Right cardiac atrium (tissue), 5 donors: ENCODE measurements at regions not wholly inside any gene's neighbourhood (a gene's known extent, or its start where the extent isn't known, plus 50 kb on each side); places are given as distances from the start of the nearest gene placed in this dataset.
A peak's percentile ranks its signal among the peaks of the same experiment; 100 is the strongest.

Source experiments
- ATAC-seq, 2 donors: fragments of 200-7000 bp; cut with Tn5 transposase; one replicate each; pipeline versions ENCODE4 v1.8.0 to v1.9.1; 2020; ENCODE audit warnings: moderate library complexity in 2 of 2, mild to moderate bottlenecking in 1 of 2
- DNase-seq, 3 donors: peaks; one replicate each; pipeline ENCODE4 v3.0.0-alpha.2; 2020
- H3K27ac ChIP-seq: one replicate; pipeline ENCODE4 v1.5.1; 2013; ENCODE audit warnings: mild to moderate bottlenecking, low read length, control low read depth, moderate library complexity
- H3K27me3 ChIP-seq: one replicate; pipeline ENCODE4 v1.6.1; 2013; ENCODE audit not compliant: control insufficient read depth, insufficient read depth
- H3K4me1 ChIP-seq: one replicate; pipeline ENCODE4 v1.6.1; 2013; ENCODE audit warnings: low read length; ENCODE audit not compliant: control insufficient read depth, insufficient read depth
- H3K4me3 ChIP-seq: one replicate; pipeline ENCODE4 v1.5.1; 2013; ENCODE audit warnings: low read length, control low read depth
- H3K9me3 ChIP-seq: one replicate; pipeline ENCODE4 v1.6.1; 2013; ENCODE audit warnings: low read length; ENCODE audit not compliant: control insufficient read depth
- WGBS: extraction: QIAGEN DNeasy Blood & Tissue Kit; methylation state at CpG from one replicate; pipeline ENCODE4 v1.1.7; 2013; 5-methylcytosine and 5-hydroxymethylcytosine counted together
- intact Hi-C, 4 donors: fragments of 100-400 bp; cut with DNase I; formaldehyde crosslinking; loops; one replicate each; pipeline versions ENCODE4 v1.11.0 to v1.14.0; 2022 to 2023
- donor health status: healthy with polysubstance abuse.
- donor health status: DM: no; HTN: yes; CAD: no.
- donor health status: DM: no; HTN: no; CAD: no.
- donor health status: DM: no; HTN: yes; CAD: no; lungs with severe emphysema.
- donor health status: DM: yes; HTN: yes; CAD: no.

DNA sequence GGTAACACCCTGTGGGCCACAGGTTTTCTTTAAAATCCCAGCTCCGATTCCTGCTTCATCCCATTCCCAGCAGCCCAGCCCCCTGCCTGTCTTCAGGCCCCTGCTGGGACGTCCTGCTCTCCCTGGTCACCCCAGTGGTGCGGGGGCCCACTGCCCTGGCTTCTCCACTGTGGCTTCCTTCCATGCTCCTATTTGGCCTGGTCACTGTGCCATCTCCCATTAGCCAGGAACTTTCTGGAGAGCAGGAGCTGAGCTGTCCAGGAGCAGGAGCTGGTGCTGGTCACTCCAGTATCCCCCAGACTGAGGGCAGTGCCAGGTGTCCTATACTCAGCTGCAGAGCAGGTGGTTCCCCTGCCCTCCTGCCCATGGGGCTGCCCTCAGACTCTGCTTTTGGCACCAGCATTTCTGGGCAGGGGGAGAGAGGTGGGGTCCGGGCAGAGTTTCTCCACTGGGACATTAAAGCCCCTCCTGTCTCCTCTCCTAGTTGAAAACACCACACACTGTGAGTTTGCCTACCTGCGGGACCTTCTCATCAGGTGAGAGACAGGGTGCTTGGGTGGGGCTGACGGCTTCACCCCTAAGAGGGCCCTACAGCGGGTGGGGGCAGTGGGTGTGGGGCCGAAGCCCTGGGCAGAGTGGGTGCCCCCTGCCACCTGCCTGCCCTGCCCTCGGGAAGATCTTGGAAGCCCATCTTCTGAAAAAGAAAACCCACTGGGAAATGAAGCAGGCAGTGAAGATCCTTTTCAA is 356.2 kb downstream of the SEC14L1 start:
- Histone ChIP-seq H3K9me3 (no peaks in the 10 kb centered on the region), H3K27ac (no peak overlapping the region), H3K4me1 (no peaks in the 10 kb centered on the region), H3K27me3 (no peaks in the 10 kb centered on the region), H3K4me3 (no peak overlapping the region)
- no peak for ATAC-seq
- no peak for DNase-seq
- WGBS = 92% methylated on average over 9 of the region's 9 CpGs
- intact Hi-C loops = loop anchor here in 2 of 4 donors (5.0 to 10.0 kb wide), 2 partner anchors 62 to 65 kb away; no protein-coding TSS in a partner anchor

DNA sequence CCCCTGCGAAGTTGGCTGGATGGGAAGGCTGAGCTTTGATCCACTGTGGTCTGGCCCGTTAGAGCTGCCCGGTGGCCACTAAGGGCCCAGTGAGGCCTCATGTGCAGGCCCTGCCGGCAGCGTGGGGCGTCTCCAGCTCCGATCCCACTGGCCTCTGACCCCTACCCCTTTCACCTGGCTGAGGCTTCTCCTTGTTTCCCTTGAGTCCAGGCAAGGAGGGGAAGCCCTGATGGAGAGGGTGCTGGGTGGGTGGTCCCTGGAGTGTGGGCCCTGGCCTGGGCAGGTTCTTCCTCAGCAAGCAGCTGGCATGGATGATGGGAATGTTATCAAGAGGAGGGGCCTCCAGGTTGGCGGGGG is 356.8 kb downstream of the SEC14L1 start:
- Histone ChIP-seq H3K9me3 (no peaks in the 10 kb centered on the region), H3K4me1 (no peaks in the 10 kb centered on the region), H3K27ac (no peak overlapping the region), H3K27me3 (no peaks in the 10 kb centered on the region), H3K4me3 (no peak overlapping the region)
- DNase-seq = peak in 1 of 3 donors; percentile 44
- intact Hi-C loops = loop anchor here in 2 of 4 donors (5.0 to 10.0 kb wide), 2 partner anchors 63 to 65 kb away; no protein-coding TSS in a partner anchor
- 93% methylated on average over 8 of the region's 8 CpGs for WGBS
- no peak for ATAC-seq

DNA sequence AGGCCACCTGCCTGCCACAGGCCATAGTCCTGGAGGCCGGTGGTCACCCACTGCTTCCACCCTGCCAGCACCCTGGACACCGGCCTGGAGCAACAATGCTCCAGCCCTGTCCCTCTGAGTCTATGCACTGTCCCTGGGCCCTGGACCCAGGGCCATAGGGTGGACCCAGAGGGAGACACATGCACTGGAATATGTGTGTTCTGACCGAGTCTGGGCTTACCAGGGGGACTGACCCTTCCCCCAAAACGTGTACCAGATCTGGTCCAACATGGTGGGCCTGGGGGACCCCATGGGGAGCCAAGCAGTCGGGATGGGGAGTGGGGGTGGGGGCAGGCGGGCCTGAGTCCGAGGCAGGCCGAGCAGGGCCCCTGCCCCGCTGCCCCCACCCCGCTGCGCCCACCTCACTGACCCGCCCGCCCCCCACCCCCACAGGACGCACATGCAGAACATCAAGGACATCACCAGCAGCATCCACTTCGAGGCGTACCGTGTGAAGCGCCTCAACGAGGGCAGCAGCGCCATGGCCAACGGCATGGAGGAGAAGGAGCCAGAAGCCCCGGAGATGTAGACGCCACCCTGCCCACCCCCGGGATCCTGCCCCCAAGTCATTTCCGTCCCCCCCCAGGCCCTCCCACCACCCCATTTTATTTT is 357.4 kb downstream of the SEC14L1 start:
- ATAC-seq (no peak), DNase-seq (peak in 1 of 3 donors; percentile 48)
- no peaks in the 10 kb centered on the region for H3K4me1 ChIP-seq
- intact Hi-C loops = loop anchor here in 2 of 4 donors (5.0 to 10.0 kb wide), 2 partner anchors 63 to 66 kb away; no protein-coding TSS in a partner anchor
- no peak overlapping the region for H3K27ac ChIP-seq
- no peaks in the 10 kb centered on the region for H3K27me3 ChIP-seq
- no peaks in the 10 kb centered on the region for H3K9me3 ChIP-seq
- no peak overlapping the region for H3K4me3 ChIP-seq
- WGBS = 88% methylated on average over 25 of the region's 25 CpGs

DNA sequence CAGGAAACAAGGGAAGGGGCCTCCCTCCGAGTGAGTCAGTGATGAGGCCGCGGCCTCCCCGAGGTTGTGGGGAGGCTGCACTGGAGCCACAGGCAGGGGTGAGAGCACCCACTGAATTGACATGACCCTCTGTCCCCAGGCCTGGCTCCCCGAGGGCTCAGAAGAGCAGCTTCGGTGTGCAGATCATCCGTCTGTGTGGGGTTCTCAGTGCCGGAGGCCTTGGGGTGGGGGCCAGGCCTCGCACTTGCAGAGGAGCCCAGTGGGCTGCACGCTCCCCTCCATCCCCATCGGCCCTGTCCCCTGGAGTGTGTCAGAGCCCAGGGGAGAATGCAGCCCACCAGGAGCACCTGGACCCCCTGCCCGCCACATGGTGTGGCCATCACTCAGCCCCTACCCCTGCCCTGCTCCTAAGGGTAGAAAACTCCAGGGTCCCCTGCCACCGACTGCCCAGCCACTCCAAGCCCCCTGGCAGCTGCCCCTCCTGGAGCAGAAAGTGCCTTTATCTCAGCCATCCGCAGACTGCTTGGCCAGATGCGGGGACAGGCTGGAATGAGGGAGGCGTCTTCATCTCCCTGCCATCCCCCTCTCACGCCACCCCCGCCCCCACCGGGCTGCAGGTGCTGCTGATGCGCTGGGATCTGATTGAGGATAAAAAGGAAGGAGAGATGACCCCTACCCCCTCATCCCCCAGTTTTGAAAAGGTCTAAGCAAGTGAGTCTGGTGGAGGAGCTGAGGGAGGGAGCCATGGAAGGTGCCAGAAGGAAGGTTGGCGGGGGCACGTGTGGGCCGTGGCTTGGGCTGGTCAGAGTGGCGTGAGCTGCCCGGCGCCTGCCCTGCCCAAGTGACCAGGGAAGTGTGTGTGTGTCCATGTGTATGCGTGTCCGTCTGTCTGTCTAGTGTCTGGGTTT is 358.3 kb downstream of the SEC14L1 start:
- DNase-seq (peak in 1 of 3 donors; percentile 51), ATAC-seq (no peak)
- Histone ChIP-seq H3K4me1 (no peaks in the 10 kb centered on the region), H3K27ac (no peak overlapping the region), H3K4me3 (no peak overlapping the region), H3K27me3 (no peaks in the 10 kb centered on the region), H3K9me3 (no peaks in the 10 kb centered on the region)
- intact Hi-C loops = loop anchor here in 2 of 4 donors (5.0 to 10.0 kb wide), 2 partner anchors 64 to 67 kb away; no protein-coding TSS in a partner anchor
- 91% methylated on average over 28 of the region's 28 CpGs for WGBS

DNA sequence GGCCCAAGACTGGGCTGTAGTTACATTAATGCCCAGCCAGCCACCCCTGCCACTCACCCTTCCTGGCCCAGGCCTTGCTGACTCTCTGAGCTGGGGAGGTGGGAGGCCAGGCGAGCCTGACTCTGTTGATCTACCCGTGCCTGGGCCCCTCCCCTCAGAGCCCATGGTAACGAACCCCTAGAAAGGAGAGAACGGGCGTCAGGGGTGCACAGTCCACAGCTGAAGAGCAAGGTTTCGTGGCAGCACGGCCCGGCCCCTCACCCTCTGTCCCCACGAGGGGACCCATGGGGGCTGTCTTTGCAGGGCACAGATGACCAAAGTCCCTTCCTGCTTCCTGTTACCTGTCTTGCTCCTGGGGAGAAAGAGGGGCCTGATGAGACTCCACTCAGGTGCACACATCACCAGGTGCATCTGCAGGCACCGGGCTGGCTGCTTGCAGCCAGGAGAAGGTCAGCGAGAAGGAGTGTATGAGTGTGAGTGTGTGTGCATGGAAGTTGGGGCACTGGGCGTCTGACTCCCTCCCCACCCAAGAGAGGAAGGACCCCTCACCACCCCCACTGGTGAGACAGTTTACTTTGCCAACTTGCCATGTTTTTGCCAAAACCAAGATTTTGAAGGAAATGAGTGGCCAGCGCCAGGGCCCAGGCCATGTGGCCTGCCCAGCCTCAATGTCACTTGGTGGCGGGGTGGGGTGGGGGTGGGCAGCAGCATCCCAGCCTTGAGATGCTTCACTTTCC is 359.1 kb downstream of the SEC14L1 start:
- ATAC-seq (no peak), DNase-seq (peak in 1 of 3 donors; percentile 35)
- H3K27me3 ChIP-seq = no peaks in the 10 kb centered on the region
- no peaks in the 10 kb centered on the region for H3K4me1 ChIP-seq
- intact Hi-C loops = loop anchor here in 2 of 4 donors (5.0 to 10.0 kb wide), 2 partner anchors 65 to 68 kb away; no protein-coding TSS in a partner anchor
- 92% methylated on average over 14 of the region's 14 CpGs for WGBS
- no peaks in the 10 kb centered on the region for H3K9me3 ChIP-seq
- H3K27ac ChIP-seq = no peak overlapping the region
- H3K4me3 ChIP-seq = no peak overlapping the region

DNA sequence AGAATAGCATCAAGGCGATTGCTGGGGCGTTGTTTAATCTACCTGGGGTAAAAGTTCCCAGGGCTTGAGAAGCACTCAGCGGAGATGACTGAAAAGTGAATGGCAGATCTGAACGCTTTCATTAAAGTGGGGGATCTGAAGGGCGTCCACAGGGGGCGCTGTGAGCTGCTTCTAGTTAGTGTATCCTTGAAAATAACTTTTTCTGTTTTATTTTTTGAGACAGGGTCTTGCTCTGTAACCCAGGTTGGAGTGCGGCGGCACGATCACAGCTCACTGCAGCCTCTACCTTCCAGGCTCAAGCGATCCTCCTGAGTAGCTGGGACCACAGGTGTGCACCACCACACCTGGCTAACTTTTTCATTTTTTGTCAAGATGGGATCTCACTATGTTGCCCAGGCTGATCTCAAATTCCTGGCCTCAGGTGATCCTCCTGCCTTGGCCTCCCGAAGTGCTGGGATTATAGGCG is 360.4 kb downstream of the SEC14L1 start:
- DNase-seq = no peak
- no peak overlapping the region for H3K27ac ChIP-seq
- H3K9me3 ChIP-seq = no peaks in the 10 kb centered on the region
- no peak overlapping the region for H3K4me3 ChIP-seq
- no peak for ATAC-seq
- intact Hi-C loops = no loop called here
- 91% methylated on average over 12 of the region's 12 CpGs for WGBS
- H3K4me1 ChIP-seq = no peaks in the 10 kb centered on the region
- no peaks in the 10 kb centered on the region for H3K27me3 ChIP-seq

DNA sequence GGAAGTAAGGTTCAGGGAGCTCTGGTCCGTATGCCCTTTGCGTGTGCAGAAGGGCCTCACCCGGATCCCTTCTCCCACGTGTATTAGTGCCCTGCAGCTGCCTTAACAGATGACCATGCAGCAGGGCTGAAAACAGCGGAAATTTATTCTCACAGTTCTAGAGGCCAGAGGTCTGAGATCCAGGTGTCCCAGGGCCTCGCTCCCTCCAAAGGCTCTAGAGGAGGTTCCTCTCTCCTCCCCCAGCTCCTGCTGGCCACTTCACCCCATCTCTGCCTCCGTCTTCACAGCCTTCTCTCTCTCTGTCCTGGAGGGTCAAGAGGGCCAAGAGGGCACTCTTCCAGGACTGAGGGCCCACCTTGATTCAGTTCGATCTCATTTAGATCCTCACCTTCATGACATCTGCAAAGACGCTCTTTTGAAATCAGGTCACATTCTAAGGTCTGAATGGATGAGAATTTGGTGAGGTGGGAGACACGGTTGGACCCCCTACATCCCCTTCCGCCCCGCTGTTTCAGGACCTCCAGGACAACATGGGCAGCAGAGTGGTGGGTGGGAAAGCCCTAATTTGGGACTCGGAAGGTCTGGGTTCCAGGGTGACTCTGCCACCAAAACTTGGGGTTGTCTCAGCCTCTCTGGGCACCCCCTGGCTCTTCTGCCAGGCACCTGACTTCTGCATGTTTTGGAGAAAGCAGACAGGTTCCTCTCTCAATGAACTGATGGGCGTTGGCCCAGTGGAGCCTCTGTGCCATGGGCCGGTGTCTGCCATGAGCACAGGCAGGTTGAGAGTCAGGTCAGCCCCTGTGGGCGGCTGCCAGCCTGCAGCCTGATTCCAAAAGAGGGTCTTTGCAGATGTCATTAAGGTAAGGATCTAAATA is 361.2 kb downstream of the SEC14L1 start:
- ATAC-seq (no peak), DNase-seq (no peak)
- no peak overlapping the region for H3K4me3 ChIP-seq
- no peaks in the 10 kb centered on the region for H3K27me3 ChIP-seq
- H3K9me3 ChIP-seq = no peaks in the 10 kb centered on the region
- no peaks in the 10 kb centered on the region for H3K4me1 ChIP-seq
- 89% methylated on average over 16 of the region's 16 CpGs for WGBS
- intact Hi-C loops = no loop called here
- H3K27ac ChIP-seq = no peak overlapping the region

DNA sequence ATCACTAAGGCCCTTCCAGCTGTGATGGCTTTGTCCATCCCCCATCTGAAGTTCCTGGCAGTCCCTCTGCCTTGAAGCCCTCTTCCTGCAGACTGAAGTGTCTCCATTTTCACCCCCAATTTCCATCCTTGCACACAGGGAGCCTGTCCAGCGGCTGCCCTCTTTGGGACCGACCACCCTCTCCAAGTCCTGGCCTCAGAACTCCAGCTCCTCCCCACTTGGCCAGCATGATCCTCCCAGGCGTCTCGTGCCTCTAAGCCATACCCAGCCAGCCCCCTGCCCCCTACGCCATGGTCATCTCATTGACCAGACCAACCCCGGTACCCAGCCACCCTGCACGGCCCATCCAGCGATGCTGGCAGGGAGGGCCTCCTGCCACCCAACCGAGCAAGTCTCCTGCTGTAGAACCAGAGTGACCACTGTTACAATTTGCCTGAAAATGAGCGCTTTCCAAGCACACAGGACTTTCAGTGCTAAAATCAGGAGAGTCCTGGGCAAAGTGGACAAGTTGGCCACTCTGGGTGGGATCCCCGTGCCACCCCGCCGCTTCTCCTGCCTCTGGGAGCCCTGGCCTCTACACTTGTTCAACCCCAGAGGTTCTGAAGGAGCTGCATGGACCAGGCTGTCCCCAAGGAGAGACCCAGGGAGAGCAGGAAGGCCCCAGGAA is 362.0 kb downstream of the SEC14L1 start:
- 85% methylated on average over 13 of the region's 13 CpGs for WGBS
- Histone ChIP-seq H3K4me3 (no peak overlapping the region), H3K27me3 (no peaks in the 10 kb centered on the region), H3K27ac (no peak overlapping the region), H3K9me3 (no peaks in the 10 kb centered on the region), H3K4me1 (no peaks in the 10 kb centered on the region)
- intact Hi-C loops = no loop called here
- DNase-seq (peak in 1 of 3 donors; percentile 38), ATAC-seq (no peak)

DNA sequence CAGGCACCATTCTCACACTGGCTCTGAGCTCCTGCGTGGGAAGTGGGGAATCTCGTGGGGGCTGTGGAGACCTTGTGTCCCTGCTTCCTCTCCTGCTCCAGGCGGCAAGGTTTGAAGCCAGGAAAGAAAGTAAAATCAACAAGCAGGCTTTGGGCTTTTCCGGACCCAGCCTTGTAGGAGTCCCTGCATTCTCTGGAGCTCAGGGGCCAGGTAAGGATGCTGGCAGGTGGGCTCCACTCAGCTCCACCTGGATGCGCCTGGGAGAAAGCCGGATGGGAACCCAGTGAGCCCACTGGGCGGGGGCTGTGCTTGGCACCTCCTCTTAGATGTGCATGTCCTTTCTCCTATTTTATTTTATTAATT is 362.5 kb downstream of the SEC14L1 start:
- intact Hi-C loops = no loop called here
- no peak for ATAC-seq
- no peaks in the 10 kb centered on the region for H3K4me1 ChIP-seq
- no peak overlapping the region for H3K27ac ChIP-seq
- no peak overlapping the region for H3K4me3 ChIP-seq
- 80% methylated on average over 7 of the region's 7 CpGs for WGBS
- no peaks in the 10 kb centered on the region for H3K27me3 ChIP-seq
- H3K9me3 ChIP-seq = no peaks in the 10 kb centered on the region
- no peak for DNase-seq
